WERI-Rb-1 (cell line): ENCODE measurements at regions not wholly inside any gene's neighbourhood (a gene's known extent, or its start where the extent isn't known, plus 50 kb on each side); places are given as distances from the start of the nearest gene placed in this dataset.

Experiments used
- DNase-seq: peaks from one replicate; pipeline ENCODE4 v3.0.0-alpha.2; 2020
- H3K27ac ChIP-seq: fragments of 250-450 bp; sonication (Bioruptor Pico); 2 replicates; pipeline ENCODE4 v1.5.1; 2020; ENCODE audit warnings: mild to moderate bottlenecking, moderate library complexity
- H3K27me3 ChIP-seq: fragments of 250-450 bp; sonication (Bioruptor Pico); 2 replicates; pipeline ENCODE4 v1.5.1; 2021; ENCODE audit warnings: mild to moderate bottlenecking, low read depth, moderate library complexity; ENCODE audit not compliant: insufficient read depth, severe bottlenecking
- H3K36me3 ChIP-seq: fragments of 250-450 bp; sonication (Bioruptor Pico); 2 replicates; pipeline ENCODE4 v1.5.1; 2020; ENCODE audit warnings: mild to moderate bottlenecking, moderate library complexity
- H3K4me3 ChIP-seq: 2 replicates; pipeline ENCODE4 v1.5.1; 2011; ENCODE audit warnings: low read depth, mild to moderate bottlenecking, control low read depth, low read length
- H3K9me3 ChIP-seq: fragments of 250-450 bp; sonication (Bioruptor Pico); 2 replicates; pipeline ENCODE4 v1.5.1; 2021; ENCODE audit warnings: mild to moderate bottlenecking, moderate library complexity; ENCODE audit not compliant: severe bottlenecking
- CTCF ChIP-seq: IDR thresholded peaks from 2 replicates; pipeline ENCODE4 v1.5.1; 2011; ENCODE audit warnings: low read depth, mild to moderate bottlenecking, control low read depth, inconsistent platforms, low read length

- no peak overlapping the region for H3K4me3 ChIP-seq
- no peak for DNase-seq
- peaks cover 3% of the 10 kb centered on the region for H3K27me3 ChIP-seq
- no peaks in the 10 kb centered on the region for H3K36me3 ChIP-seq
- H3K9me3 ChIP-seq: peaks cover 4% of the 10 kb centered on the region
- TF ChIP-seq CTCF: no peak
- H3K27ac ChIP-seq: no peak overlapping the region
Observed at GRCh38 chr6:10128721-10129120, 286.2 kb downstream of the TFAP2A start.

- no peaks in the 10 kb centered on the region for H3K36me3 ChIP-seq
- H3K9me3 ChIP-seq: no peaks in the 10 kb centered on the region
- H3K27me3 ChIP-seq: peaks cover 6% of the 10 kb centered on the region
- no peak overlapping the region for H3K27ac ChIP-seq
- no peak for TF ChIP-seq CTCF
- no peak for DNase-seq
- H3K4me3 ChIP-seq: no peak overlapping the region
Observed at GRCh38 chr6:10122164-10122563, 292.7 kb downstream of the TFAP2A start.

- Histone ChIP-seq H3K36me3 (no peaks in the 10 kb centered on the region), H3K27ac (no peak overlapping the region), H3K27me3 (no peaks in the 10 kb centered on the region), H3K4me3 (no peak overlapping the region), H3K9me3 (no peaks in the 10 kb centered on the region)
- no peak for TF ChIP-seq CTCF
- no peak for DNase-seq
Observed at GRCh38 chr6:10112871-10113549, 301.9 kb downstream of the TFAP2A start.

- no peak overlapping the region for H3K4me3 ChIP-seq
- TF ChIP-seq CTCF: no peak
- no peak for DNase-seq
Observed at GRCh38 chr6:10111975-10112374, 302.9 kb downstream of the TFAP2A start.

GRCh38 chr6:10101551-10102252, 313.2 kb downstream of the TFAP2A start:
- H3K36me3 ChIP-seq: no peaks in the 10 kb centered on the region
- no peak overlapping the region for H3K4me3 ChIP-seq
- no peak for DNase-seq
- TF ChIP-seq CTCF: no peak
- no peaks in the 10 kb centered on the region for H3K27me3 ChIP-seq
- H3K9me3 ChIP-seq: no peaks in the 10 kb centered on the region
- no peak overlapping the region for H3K27ac ChIP-seq

More at GRCh38 chr6:10111975-10112374, 302.9 kb downstream of the TFAP2A start:
- Histone ChIP-seq H3K27ac (no peak overlapping the region), H3K9me3 (no peaks in the 10 kb centered on the region), H3K27me3 (no peaks in the 10 kb centered on the region), H3K36me3 (no peaks in the 10 kb centered on the region)
